GM23248 (cell line): ENCODE measurements at regions not wholly inside any gene's neighbourhood (a gene's known extent, or its start where the extent isn't known, plus 50 kb on each side); places are given as distances from the start of the nearest gene placed in this dataset.

Experiments used
- DNase-seq: peaks from one replicate; pipeline ENCODE4 v3.0.0-alpha.2; 2015
- H2AFZ ChIP-seq: fragments of 200-600 bp; sonication (generic); 2 replicates; pipeline ENCODE4 v1.6.1; 2016; ENCODE audit warnings: antibody characterized with exemption
- H3F3A ChIP-seq: fragments of 200-600 bp; sonication (generic); 2 replicates; pipeline ENCODE4 v1.6.1; 2016; ENCODE audit warnings: mild to moderate bottlenecking, antibody characterized with exemption, mixed run types; ENCODE audit not compliant: insufficient read depth
- H3K27ac ChIP-seq: fragments of 200-600 bp; sonication (generic); 2 replicates; pipeline ENCODE4 v1.5.1; 2016; ENCODE audit warnings: mild to moderate bottlenecking
- H3K27me3 ChIP-seq: fragments of 200-600 bp; sonication (generic); replicated peaks from 2 replicates; pipeline ENCODE4 v1.6.1; 2016; ENCODE audit warnings: mild to moderate bottlenecking; ENCODE audit not compliant: insufficient read depth
- H3K36me3 ChIP-seq: fragments of 200-600 bp; sonication (generic); 2 replicates; pipeline ENCODE4 v1.6.1; 2016; ENCODE audit warnings: low read depth, mild to moderate bottlenecking
- H3K4me1 ChIP-seq: fragments of 200-600 bp; sonication (generic); 2 replicates; pipeline ENCODE4 v1.6.1; 2016; ENCODE audit warnings: mild to moderate bottlenecking; ENCODE audit not compliant: insufficient read depth
- H3K4me2 ChIP-seq: fragments of 200-600 bp; sonication (generic); one replicate; pipeline ENCODE4 v1.6.1; 2016; ENCODE audit warnings: mild to moderate bottlenecking; ENCODE audit not compliant: unreplicated experiment
- H3K4me3 ChIP-seq: fragments of 200-600 bp; sonication (generic); 2 replicates; pipeline ENCODE4 v1.5.1; 2016; ENCODE audit warnings: mild to moderate bottlenecking
- H3K79me2 ChIP-seq: fragments of 200-600 bp; sonication (generic); 2 replicates; pipeline ENCODE4 v1.6.1; 2016; ENCODE audit warnings: mild to moderate bottlenecking; ENCODE audit not compliant: insufficient read depth
- H3K9ac ChIP-seq: fragments of 200-600 bp; sonication (generic); 2 replicates; pipeline ENCODE4 v1.6.1; 2016; ENCODE audit warnings: mild to moderate bottlenecking
- H3K9me2 ChIP-seq: fragments of 200-600 bp; sonication (generic); 2 replicates; pipeline ENCODE4 v1.6.1; 2016; ENCODE audit warnings: mixed run types, mild to moderate bottlenecking, moderate library complexity; ENCODE audit not compliant: insufficient read depth
- H3K9me3 ChIP-seq: fragments of 200-600 bp; sonication (generic); one replicate; pipeline ENCODE4 v1.6.1; 2017; ENCODE audit warnings: low read depth
- H4K20me1 ChIP-seq: fragments of 200-600 bp; sonication (generic); 2 replicates; pipeline ENCODE4 v1.6.0; 2016; ENCODE audit not compliant: insufficient read depth
- EZH2 ChIP-seq: fragments of 200-600 bp; sonication (generic); IDR thresholded peaks from 2 replicates; pipeline ENCODE4 v1.6.1; 2018; ENCODE audit warnings: antibody characterized with exemption, mild to moderate bottlenecking; ENCODE audit not compliant: insufficient read depth, poor library complexity, severe bottlenecking
- EZH2phosphoT487 ChIP-seq: fragments of 200-600 bp; sonication (generic); IDR thresholded peaks from 2 replicates; pipeline ENCODE4 v1.6.1; 2018; ENCODE audit warnings: antibody characterized with exemption, moderate library complexity, mild to moderate bottlenecking, low read depth; ENCODE audit not compliant: insufficient read depth
- WGBS, 2 experiments: methylation state at CpG; one replicate each; pipeline ENCODE4 v1.1.6; 2015 to 2017; ENCODE audit warnings: low lambda C conversion rate in 2 of 2, low coverage in 1 of 2; ENCODE audit errors: missing lambda C conversion rate in 2 of 2; 5-methylcytosine and 5-hydroxymethylcytosine counted together
- in situ Hi-C: fragments of 300-500 bp; cut with MboI; formaldehyde crosslinking; loops from 2 replicates; pipeline ENCODE4 v1.15.0; 2020

DNA sequence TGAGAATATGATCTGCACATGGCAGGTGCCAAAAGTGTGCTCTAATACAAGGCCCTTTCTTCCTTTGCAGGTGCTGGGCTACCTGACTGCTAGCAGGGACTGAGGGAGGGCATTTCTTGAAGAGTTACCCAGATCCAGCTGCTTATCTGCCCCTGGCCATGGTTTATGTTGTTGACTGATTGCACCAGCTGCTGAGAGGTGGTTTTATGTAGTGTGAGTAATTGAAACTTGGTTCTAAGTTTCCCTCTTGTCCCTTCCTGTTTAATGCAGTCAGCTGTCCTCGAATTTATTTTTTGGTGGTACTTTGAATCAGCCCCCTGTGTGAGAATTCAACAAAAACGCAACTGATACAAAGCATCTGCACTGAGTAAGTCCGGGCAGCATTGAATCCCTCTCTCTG lies 288.3 kb upstream of the C2CD4B start:
- in situ Hi-C loops: no loop called here
- WGBS, 2 experiments: 45 to 53% methylated on average over 3 of the region's 3 CpGs
- Histone ChIP-seq H3K27me3 (no peaks in the 10 kb centered on the region), H4K20me1 (no peaks in the 10 kb centered on the region), H2AFZ (no peak overlapping the region), H3K27ac (peak overlapping the region; percentile 78), H3K4me1 (peaks cover 39% of the 10 kb centered on the region), H3K4me3 (peak overlapping the region; percentile 50; the same call in 1 of the 2 replicates), H3K9me2 (no peaks in the 10 kb centered on the region), H3K36me3 (no peaks in the 10 kb centered on the region), H3K4me2 (peak overlapping the region; percentile 77), H3F3A (peaks cover 24% of the 10 kb centered on the region), H3K79me2 (peaks cover 88% of the 10 kb centered on the region), H3K9ac (peak overlapping the region; percentile 55), H3K9me3 (no peaks in the 10 kb centered on the region)
- peak; percentile 52 for DNase-seq
- TF ChIP-seq EZH2phosphoT487 (no peak), EZH2 (no peak)

DNA sequence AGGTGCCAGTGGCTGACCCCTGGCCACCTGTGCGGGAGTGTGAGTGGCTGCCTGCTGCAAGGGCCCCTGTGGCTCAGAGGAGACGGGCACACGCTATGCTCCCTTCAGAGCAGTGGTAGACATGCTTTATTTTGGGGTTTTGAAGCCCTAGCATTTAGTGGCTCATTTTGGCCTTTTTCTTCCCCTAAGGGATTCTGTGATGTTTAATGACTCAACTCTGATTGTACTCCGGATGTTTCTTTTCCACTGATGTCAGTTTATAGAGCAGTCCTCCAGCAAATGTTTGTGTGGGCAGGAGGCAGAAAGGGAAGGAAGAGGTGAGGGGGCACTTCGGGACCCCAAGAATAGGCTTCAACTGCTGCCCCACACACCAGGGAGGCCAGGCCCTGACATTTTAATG lies 288.9 kb upstream of the C2CD4B start:
- peak overlapping the region; percentile 78 for H3K27ac ChIP-seq
- WGBS, 2 experiments: 2 to 7% methylated on average over 4 to 5 of the region's 5 CpGs
- DNase-seq: peak; percentile 86
- no peaks in the 10 kb centered on the region for H3K36me3 ChIP-seq
- in situ Hi-C loops: no loop called here
- peak overlapping the region; percentile 77 for H3K4me2 ChIP-seq
- H3K9me2 ChIP-seq: no peaks in the 10 kb centered on the region
- H3K4me1 ChIP-seq: peaks cover 39% of the 10 kb centered on the region
- peak overlapping the region; percentile 55 for H3K9ac ChIP-seq
- no peaks in the 10 kb centered on the region for H4K20me1 ChIP-seq
- TF ChIP-seq EZH2: no peak
- TF ChIP-seq EZH2phosphoT487: no peak
- H3K4me3 ChIP-seq: peak overlapping the region; percentile 50
- no peak overlapping the region for H2AFZ ChIP-seq
- H3K9me3 ChIP-seq: no peaks in the 10 kb centered on the region
- peaks cover 24% of the 10 kb centered on the region for H3F3A ChIP-seq
- peaks cover 85% of the 10 kb centered on the region for H3K79me2 ChIP-seq
- H3K27me3 ChIP-seq: no peaks in the 10 kb centered on the region

DNA sequence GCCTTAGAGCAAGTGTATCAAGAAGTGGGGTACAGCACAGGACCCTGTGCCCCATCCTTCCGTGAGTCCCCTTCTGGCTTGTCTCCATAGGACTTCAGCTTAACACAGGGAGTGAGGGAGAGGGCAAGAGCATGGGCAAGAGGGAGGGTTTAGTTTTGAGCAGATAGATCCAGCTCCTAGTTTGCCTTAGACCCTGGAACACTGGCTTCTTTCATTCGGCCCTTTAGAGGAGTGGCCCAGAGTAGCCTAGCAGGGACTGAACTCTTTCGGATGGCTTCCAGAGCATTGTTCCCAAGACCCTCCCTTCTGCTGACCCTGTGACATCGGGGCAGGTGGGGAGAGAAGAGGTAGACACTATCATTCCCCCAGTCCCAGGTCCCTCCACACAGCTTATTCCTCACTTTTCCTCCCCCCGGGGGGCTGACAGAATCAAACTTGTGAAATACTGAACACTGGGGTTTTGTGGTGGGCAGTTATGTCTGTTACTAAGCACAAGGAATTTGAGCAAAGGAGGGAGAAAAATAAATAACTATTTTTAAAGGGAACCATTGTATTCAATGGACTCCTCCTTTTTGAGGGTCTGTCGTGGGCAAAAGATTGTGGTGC lies 289.6 kb upstream of the C2CD4B start:
- Histone ChIP-seq H3K9me2 (no peaks in the 10 kb centered on the region), H3K27ac (peak overlapping the region; percentile 78; the same call in 1 of the 2 replicates), H3K4me1 (peaks cover 39% of the 10 kb centered on the region), H3F3A (peaks cover 24% of the 10 kb centered on the region), H2AFZ (no peak overlapping the region), H3K36me3 (no peaks in the 10 kb centered on the region), H3K9me3 (no peaks in the 10 kb centered on the region), H3K4me2 (peak overlapping the region; percentile 77), H3K27me3 (no peaks in the 10 kb centered on the region), H3K4me3 (no peak overlapping the region), H3K9ac (peak overlapping the region; percentile 55; the same call in 1 of the 2 replicates), H3K79me2 (peaks cover 83% of the 10 kb centered on the region), H4K20me1 (no peaks in the 10 kb centered on the region)
- TF ChIP-seq EZH2 (no peak), EZH2phosphoT487 (no peak)
- WGBS, 2 experiments: 86 to 89% methylated on average over 6 of the region's 6 CpGs
- in situ Hi-C loops: no loop called here
- peak; percentile 35 for DNase-seq

DNA sequence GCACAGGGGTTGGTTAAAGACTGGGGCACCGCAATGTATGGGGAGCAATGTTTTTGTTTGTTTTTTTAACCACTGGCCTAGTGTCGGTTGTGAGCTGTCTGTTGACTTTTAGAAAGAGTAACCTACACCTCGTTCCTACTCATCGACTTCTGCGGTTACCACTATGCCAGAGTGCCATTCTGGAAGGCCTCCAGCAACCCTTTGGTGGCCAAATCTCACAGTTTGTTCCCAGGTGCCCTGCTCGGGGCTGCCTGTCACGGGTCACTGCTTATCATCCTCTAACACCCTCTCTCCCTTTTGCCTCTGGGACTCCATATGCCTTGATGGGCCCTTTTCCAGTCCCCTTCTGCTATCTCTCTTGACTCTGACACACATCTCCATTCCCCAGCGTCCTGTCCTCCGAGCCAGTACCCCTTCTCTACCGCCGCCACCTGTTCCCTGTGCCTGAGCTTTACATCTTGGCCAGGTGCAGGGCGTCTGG lies 290.4 kb upstream of the C2CD4B start:
- Histone ChIP-seq H3K4me3 (no peak overlapping the region), H3K9me2 (no peaks in the 10 kb centered on the region), H3F3A (peaks cover 24% of the 10 kb centered on the region), H3K9me3 (no peaks in the 10 kb centered on the region), H3K36me3 (no peaks in the 10 kb centered on the region), H2AFZ (no peak overlapping the region), H4K20me1 (no peaks in the 10 kb centered on the region), H3K9ac (no peak overlapping the region), H3K4me1 (peaks cover 39% of the 10 kb centered on the region), H3K27me3 (no peaks in the 10 kb centered on the region), H3K27ac (no peak overlapping the region), H3K4me2 (no peak overlapping the region), H3K79me2 (peaks cover 81% of the 10 kb centered on the region)
- in situ Hi-C loops: no loop called here
- no peak for DNase-seq
- TF ChIP-seq EZH2phosphoT487 (no peak), EZH2 (no peak)
- WGBS, 2 experiments: 84 to 85% methylated on average over 11 of the region's 12 CpGs
